Stimulated activated memory B cell treated with anti-CD40 and anti-IgM and Interleukin-4, amounts not matched to agents 10 μg/mL and 1 μg/mL and 100 μg/mL, for 72 hours (primary cell): ENCODE measurements at regions not wholly inside any gene's neighbourhood (a gene's known extent, or its start where the extent isn't known, plus 50 kb on each side); places are given as distances from the start of the nearest gene placed in this dataset.
"Not testable (repeated sequence)": the region's sequence is repeated elsewhere in the genome, so short reads cannot be mapped to it uniquely, and the experiment has no call there.

Experiments
- ATAC-seq: fragments of 150-1000 bp; cut with Tn5 transposase; 2 replicates; pipeline ENCODE4 v1.10.0; 2021
- H3K27ac Mint-ChIP-seq: one replicate; pipeline ENCODE4 v1.8.0; 2022; ENCODE audit warnings: mild to moderate bottlenecking, mixed read lengths
- H3K27me3 Mint-ChIP-seq: one replicate; pipeline ENCODE4 v1.8.0; 2022; ENCODE audit warnings: mixed read lengths
- H3K36me3 Mint-ChIP-seq: one replicate; pipeline ENCODE4 v1.8.0; 2022; ENCODE audit warnings: mixed read lengths
- H3K4me1 Mint-ChIP-seq: one replicate; pipeline ENCODE4 v1.8.0; 2022; ENCODE audit warnings: mixed read lengths
- H3K4me3 Mint-ChIP-seq: one replicate; pipeline ENCODE4 v1.8.0; 2022; ENCODE audit warnings: mild to moderate bottlenecking, moderate library complexity, mixed read lengths
- H3K9me3 Mint-ChIP-seq: one replicate; pipeline ENCODE4 v1.8.0; 2022; ENCODE audit warnings: mixed read lengths

DNA sequence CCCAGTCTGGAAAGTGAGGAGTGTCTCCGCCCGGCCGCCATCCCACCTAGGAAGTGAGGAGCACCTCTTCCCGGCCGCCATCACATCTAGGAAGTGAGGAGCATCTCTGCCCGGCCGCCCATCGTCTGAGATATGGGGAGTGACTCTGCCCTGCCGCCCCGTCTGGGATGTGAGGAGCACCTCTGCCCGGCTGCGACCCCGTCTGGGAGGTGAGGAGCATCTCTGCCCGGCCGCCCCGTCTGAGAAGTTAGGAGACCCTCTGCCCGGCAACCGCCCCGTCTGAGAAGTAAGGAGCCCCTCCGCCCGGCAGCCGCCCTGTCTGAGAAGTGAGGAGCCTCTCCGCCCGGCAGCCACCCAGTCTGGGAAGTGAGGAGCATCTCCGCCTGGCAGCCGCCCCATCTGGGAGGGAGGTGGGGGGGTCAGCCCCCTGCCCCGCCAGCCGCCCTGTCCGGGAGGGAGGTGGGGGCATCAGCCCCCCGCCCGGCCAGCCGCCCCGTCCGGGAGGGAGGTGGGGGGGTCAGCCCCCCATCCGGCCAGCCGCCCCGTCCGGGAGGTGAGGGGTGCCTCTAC, 671.8 kb upstream of the IMPG1 start:
- H3K4me1 Mint-ChIP-seq, H3K27ac Mint-ChIP-seq, H3K36me3 Mint-ChIP-seq, ATAC-seq, H3K27me3 Mint-ChIP-seq, H3K4me3 Mint-ChIP-seq, H3K9me3 Mint-ChIP-seq: not testable (repeated sequence)

DNA sequence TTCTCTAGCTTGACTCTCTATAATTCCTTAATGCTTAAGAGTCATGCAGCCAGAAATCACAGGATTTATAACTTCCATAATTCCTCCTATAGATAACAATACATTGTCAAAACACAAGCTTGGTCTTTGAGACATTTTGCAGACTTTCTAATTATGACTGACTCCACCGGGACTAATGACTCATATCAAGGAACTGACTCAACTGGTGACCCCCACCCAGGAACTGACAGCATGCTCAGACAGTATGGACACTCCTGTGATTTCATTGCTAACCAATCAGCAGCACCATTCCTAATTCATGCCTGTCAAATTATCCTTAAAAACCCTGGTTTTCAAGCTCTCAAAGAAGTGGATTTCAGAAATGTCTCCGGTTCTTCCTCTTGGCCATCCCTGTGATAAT, 670.5 kb upstream of the IMPG1 start:
- no peak overlapping the region for H3K4me3 Mint-ChIP-seq
- H3K27ac Mint-ChIP-seq = no peak overlapping the region
- no peaks in the 10 kb centered on the region for H3K4me1 Mint-ChIP-seq
- ATAC-seq = no peak
- peaks cover 9% of the 10 kb centered on the region for H3K9me3 Mint-ChIP-seq
- no peaks in the 10 kb centered on the region for H3K36me3 Mint-ChIP-seq
- no peaks in the 10 kb centered on the region for H3K27me3 Mint-ChIP-seq

DNA sequence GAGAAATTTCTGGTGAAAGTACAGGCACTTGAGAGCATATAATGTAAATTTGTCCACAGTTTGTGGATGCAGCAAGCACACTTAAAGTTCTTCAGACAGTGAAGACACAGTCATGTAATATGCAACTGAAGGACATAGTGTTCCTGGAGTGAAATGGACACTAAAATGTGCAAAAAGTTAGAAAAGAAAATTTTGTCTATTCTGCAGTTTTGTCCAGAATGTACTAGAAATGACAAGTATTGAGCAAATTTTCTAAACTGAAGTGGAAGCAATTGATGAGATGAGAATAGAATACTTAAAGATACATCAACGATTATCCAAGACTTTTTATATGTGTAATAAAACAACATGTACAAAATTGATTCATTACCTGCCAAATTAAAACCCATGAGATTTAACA, 647.0 kb upstream of the IMPG1 start:
- Mint-ChIP-seq H3K4me3 (no peak overlapping the region), H3K9me3 (peaks cover 16% of the 10 kb centered on the region), H3K4me1 (no peaks in the 10 kb centered on the region), H3K27ac (no peak overlapping the region), H3K27me3 (no peaks in the 10 kb centered on the region), H3K36me3 (no peaks in the 10 kb centered on the region)
- no peak for ATAC-seq

DNA sequence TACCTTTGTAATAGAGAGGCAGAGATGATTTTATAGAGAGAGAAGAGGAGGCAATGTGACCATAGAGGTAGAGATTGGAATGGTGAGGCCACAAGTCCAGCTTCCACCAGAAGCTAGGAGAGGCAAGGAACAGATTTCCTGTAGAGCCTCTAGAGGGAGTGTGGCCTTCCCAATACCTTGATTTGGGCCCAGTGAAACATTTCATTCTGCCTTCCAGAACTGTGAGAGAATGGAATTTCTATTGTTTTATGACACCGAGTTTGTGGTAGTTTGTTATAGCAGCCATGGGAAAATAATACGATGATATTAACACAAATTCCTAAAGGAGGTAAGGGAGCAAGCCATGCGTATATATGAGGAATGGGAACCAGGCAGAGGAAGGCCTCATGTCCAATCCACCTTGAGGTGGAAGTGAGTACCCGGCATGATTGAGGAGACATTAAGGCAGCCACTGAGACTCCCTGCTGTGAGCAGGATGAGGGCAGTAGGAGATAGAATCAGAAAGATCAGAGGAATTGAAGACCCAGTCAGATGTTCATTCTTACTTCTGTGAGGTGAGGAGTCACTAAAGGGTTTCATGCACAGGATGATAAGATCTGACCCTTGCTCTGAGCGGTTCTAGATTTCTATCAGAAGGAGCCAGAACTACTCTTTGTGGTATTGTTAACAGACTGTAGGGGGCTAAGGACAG, 636.3 kb upstream of the IMPG1 start:
- no peak for ATAC-seq
- no peaks in the 10 kb centered on the region for H3K36me3 Mint-ChIP-seq
- no peaks in the 10 kb centered on the region for H3K27me3 Mint-ChIP-seq
- H3K27ac Mint-ChIP-seq = no peak overlapping the region
- H3K4me3 Mint-ChIP-seq = no peak overlapping the region
- H3K9me3 Mint-ChIP-seq = no peaks in the 10 kb centered on the region
- no peaks in the 10 kb centered on the region for H3K4me1 Mint-ChIP-seq

DNA sequence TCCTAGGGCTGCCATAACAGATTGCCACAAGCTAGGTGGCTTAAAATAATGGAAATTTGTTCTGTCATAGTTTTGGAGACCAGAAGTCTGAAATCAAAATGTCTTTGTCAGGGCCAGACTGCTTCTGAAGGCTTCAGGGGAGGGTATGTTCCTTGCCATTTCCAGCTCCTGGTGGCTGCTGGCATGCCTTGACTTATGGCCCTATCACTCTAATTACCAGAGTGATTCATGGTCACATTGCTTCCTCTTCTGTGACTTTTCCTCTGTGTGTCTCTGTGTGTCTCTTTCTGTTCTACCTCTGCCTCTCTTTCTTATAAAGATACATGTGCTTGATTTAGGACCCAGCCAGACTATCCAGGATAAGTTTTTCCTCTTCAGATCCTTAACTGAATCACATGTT, 635.2 kb upstream of the IMPG1 start:
- Mint-ChIP-seq H3K9me3 (peaks cover 1% of the 10 kb centered on the region), H3K4me3 (no peak overlapping the region), H3K36me3 (no peaks in the 10 kb centered on the region), H3K27me3 (no peaks in the 10 kb centered on the region), H3K4me1 (no peaks in the 10 kb centered on the region), H3K27ac (no peak overlapping the region)
- ATAC-seq = no peak

DNA sequence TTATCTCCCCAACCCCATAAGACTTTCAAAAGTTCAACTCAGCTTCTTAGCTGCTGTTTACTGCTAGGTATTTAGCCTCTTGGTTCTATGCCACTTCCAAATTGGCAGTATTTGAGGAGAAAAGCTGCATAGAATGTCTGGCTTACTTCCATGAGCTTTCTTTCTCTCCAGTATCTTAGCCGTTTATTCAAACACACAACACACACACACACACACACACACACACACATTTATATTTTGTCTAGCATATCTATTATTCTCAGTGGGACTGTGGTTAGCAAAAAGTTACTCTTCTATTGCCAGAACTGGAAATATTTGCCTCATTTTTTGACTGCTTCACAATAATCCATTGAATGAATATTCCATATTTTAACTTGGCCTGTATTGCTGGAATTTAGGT, 634.2 kb upstream of the IMPG1 start:
- H3K27ac Mint-ChIP-seq = no peak overlapping the region
- no peak for ATAC-seq
- no peaks in the 10 kb centered on the region for H3K27me3 Mint-ChIP-seq
- peaks cover 3% of the 10 kb centered on the region for H3K9me3 Mint-ChIP-seq
- H3K36me3 Mint-ChIP-seq = no peaks in the 10 kb centered on the region
- no peak overlapping the region for H3K4me3 Mint-ChIP-seq
- H3K4me1 Mint-ChIP-seq = no peaks in the 10 kb centered on the region

DNA sequence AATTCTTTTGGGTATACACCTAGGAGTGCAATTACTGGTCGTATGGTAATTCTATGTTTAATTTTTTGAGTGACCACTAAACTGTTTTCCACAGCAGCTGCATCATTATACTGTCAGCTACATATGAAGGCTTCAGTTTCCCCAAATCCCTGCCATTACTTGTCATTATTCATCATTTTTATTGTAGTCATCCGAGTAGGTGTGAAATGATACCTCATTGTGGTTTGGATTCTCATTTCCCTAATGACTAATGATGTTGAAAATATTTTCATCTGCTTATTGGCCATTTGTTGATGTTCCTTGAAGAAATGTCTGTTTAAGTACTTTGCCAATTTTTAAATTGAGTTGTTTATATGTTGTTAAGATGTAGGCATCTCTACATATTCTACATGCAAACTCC, 633.6 kb upstream of the IMPG1 start:
- H3K27ac Mint-ChIP-seq = no peak overlapping the region
- H3K4me1 Mint-ChIP-seq = no peaks in the 10 kb centered on the region
- H3K36me3 Mint-ChIP-seq = no peaks in the 10 kb centered on the region
- peaks cover 3% of the 10 kb centered on the region for H3K9me3 Mint-ChIP-seq
- ATAC-seq = no peak
- no peaks in the 10 kb centered on the region for H3K27me3 Mint-ChIP-seq
- no peak overlapping the region for H3K4me3 Mint-ChIP-seq

DNA sequence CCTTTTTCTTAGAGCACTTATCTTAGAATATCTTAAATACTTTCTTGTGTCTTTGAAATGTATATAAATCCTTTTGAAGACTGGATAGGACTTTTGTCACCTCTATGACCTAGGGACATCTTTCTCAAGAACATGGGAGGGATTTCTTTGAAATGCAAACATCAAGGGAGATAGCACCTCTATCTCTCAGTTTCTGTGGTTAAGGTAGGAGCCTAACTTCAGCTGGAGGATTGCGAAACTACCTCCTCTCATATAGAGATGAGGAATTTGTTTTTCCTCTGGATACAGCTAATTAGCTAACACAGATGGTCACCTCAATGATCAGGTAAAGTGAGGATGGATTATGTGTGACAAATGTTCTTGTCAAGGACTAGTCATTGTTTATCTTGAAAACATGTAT, 631.3 kb upstream of the IMPG1 start:
- Mint-ChIP-seq H3K27ac (no peak overlapping the region), H3K36me3 (no peaks in the 10 kb centered on the region), H3K4me3 (no peak overlapping the region), H3K4me1 (no peaks in the 10 kb centered on the region), H3K27me3 (no peaks in the 10 kb centered on the region), H3K9me3 (peaks cover 3% of the 10 kb centered on the region)
- no peak for ATAC-seq

DNA sequence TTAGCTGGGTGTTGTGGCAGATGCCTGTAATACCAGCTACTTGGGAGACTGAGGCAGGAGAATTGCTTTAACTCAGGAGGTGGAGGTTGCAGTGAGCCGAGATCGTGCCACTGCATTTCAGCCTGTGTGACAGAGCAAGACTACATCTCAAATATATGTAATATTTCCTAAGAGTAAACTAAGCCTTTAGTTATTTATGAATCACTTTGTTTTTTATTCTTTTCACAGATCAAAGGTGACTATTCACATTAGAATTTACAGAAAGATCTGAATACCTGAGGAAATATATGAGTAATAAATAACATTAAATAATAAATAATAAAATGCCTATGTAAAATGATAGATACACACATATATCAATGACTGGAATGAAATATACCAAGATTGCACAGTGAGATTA, 630.8 kb upstream of the IMPG1 start:
- Mint-ChIP-seq H3K4me1 (no peaks in the 10 kb centered on the region), H3K27ac (no peak overlapping the region), H3K4me3 (no peak overlapping the region), H3K9me3 (peaks cover 3% of the 10 kb centered on the region), H3K27me3 (no peaks in the 10 kb centered on the region), H3K36me3 (no peaks in the 10 kb centered on the region)
- ATAC-seq = no peak

DNA sequence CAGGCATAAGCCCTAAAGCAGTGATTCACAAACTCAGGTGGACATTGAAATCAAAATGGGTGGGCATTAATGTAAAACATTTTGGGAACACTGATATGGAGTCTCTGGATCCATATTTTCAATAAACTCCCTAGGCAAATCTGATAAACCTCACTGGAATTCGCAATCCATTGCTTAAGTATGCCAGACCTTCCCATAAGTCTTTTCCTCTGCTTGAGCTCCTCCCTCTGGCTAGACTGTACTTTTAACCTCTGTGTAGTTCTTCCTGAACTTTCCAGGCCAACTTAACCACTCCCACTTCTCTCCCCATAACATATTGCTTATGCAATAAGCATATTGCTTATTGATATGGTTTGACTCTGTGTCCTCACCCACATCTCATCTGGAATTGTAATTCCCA, 629.7 kb upstream of the IMPG1 start:
- no peak for ATAC-seq
- H3K27ac Mint-ChIP-seq = no peak overlapping the region
- no peaks in the 10 kb centered on the region for H3K27me3 Mint-ChIP-seq

DNA sequence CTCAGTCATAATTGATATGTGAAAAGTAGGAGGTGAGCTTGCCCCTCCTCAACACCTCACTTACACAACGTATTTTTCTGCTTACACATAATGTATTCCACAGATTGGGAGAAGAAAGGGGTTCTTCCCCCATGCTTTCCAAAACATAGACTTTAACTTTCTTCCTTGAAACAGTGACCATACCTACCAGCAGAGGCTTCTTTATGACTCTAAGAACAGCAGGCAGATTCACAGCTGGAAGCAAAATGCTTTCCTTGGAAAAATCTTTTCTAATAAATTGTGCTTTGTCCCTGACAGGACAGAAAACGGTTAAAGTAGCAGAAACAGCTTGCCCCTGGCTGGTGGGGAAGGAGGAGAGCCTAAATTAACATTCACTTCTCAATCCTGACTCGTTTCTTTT, 629.1 kb upstream of the IMPG1 start:
- Mint-ChIP-seq H3K27me3 (no peaks in the 10 kb centered on the region), H3K27ac (no peak overlapping the region), H3K4me1 (no peaks in the 10 kb centered on the region), H3K9me3 (peaks cover 3% of the 10 kb centered on the region), H3K36me3 (no peaks in the 10 kb centered on the region), H3K4me3 (no peak overlapping the region)
- no peak for ATAC-seq

More for the DNA sequence above, 629.7 kb upstream of the IMPG1 start:
- H3K36me3 Mint-ChIP-seq = no peaks in the 10 kb centered on the region
- no peak overlapping the region for H3K4me3 Mint-ChIP-seq
- peaks cover 3% of the 10 kb centered on the region for H3K9me3 Mint-ChIP-seq
- no peaks in the 10 kb centered on the region for H3K4me1 Mint-ChIP-seq

DNA sequence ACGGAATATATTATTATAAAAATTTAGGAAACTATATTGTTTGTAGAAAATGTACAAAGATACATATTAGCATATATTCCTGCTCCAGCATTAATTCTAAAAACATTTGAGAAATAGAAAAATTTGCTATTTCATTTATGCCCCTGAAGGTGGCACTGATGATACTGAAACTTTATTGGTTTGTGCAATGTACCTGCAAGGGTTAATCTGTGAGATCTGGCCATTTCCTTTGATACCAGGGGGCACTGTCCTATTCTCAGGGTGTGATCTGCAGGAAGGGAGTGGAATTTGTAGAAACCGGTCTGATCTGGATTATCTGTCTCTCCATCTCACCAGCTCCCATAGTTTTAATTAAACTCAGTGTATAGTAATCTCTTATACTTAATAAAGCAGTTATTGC, 625.1 kb upstream of the IMPG1 start:
- Mint-ChIP-seq H3K4me3 (no peak overlapping the region), H3K27me3 (no peaks in the 10 kb centered on the region), H3K4me1 (no peaks in the 10 kb centered on the region), H3K36me3 (no peaks in the 10 kb centered on the region), H3K27ac (no peak overlapping the region), H3K9me3 (peaks cover 1% of the 10 kb centered on the region)
- no peak for ATAC-seq

DNA sequence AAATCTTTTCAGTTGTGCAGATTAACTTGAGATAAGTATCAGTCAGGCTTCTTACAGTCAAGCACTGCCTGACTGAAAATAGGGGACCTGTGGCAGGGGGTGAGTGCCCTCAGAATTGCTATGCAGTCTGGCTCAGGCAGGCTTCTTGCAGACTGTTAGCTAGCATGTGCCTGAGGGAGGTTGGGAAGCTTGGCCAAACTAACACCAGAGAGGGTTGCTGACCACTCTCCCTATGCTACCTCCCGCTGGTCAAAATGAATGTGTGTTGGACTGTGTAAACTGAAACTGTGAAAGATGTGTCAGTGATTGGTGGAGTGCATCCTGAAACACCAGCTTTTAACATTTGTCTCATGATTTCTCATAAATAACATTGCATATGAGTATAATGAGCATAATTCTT, 622.3 kb upstream of the IMPG1 start:
- Mint-ChIP-seq H3K4me1 (no peaks in the 10 kb centered on the region), H3K4me3 (no peak overlapping the region), H3K36me3 (no peaks in the 10 kb centered on the region), H3K27me3 (no peaks in the 10 kb centered on the region), H3K27ac (no peak overlapping the region), H3K9me3 (no peaks in the 10 kb centered on the region)
- ATAC-seq = no peak

DNA sequence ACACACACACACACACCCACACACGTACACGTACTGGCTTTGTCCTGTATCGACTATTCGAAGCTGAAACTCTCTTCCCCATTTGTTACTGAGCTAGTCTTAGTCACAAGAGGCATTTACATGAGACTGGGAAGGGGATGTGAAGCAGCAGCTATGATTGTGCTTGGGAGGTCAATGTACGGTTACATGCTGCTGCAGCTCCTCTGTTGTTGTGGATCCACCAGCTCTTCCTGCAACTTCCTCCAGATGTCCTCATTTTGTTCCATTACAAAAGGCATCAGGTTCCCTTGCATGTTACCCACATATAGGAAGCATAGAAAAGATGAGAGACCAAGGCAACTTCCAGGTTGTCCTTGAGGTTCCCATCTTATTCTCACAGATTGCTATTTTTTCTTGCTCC, 612.4 kb upstream of the IMPG1 start:
- no peak for ATAC-seq
- peaks cover 10% of the 10 kb centered on the region for H3K9me3 Mint-ChIP-seq
- H3K4me1 Mint-ChIP-seq = no peaks in the 10 kb centered on the region
- no peaks in the 10 kb centered on the region for H3K27me3 Mint-ChIP-seq
- no peak overlapping the region for H3K4me3 Mint-ChIP-seq
- H3K27ac Mint-ChIP-seq = no peak overlapping the region
- no peaks in the 10 kb centered on the region for H3K36me3 Mint-ChIP-seq

DNA sequence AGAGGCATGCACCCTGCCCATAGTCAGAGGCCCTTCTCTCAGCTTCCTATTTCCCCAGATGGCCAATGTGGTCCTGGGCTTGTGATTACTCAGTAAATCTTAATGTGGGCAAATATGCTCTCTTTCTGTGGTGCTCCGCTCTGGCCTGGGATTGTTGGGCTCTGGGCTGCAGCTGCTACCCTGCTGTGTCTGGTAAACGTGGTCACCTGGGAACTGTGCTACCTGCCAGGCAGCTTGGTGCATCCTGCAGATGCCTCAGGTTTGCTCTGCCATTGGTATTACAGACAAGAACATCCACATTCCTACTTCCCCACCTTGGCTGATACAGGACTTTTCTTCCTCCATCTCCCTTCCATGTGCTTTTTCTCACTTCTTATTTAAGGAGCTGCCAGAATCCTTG, 611.5 kb upstream of the IMPG1 start:
- Mint-ChIP-seq H3K4me3 (no peak overlapping the region), H3K27me3 (no peaks in the 10 kb centered on the region), H3K36me3 (no peaks in the 10 kb centered on the region), H3K4me1 (no peaks in the 10 kb centered on the region), H3K27ac (no peak overlapping the region), H3K9me3 (peaks cover 7% of the 10 kb centered on the region)
- no peak for ATAC-seq

DNA sequence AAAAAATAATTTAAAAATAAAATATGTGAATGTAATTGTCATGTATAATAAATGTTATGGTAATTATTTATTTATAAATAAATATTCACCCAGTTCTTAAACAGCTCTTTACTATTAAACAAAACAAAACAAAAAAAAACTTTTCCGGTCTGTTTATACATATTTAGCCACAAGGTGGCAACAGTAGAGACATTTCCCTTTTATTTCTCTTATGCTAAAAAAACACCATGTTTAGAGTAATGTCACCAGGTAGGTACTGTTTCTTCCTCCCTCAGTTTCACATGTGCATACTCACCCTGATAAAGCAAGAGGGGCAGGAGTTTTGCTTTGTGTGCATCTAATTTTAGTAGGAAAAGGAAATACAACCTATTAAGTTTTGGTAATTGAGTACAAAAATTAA, 610.4 kb upstream of the IMPG1 start:
- H3K4me1 Mint-ChIP-seq = no peaks in the 10 kb centered on the region
- no peaks in the 10 kb centered on the region for H3K27me3 Mint-ChIP-seq
- no peak overlapping the region for H3K4me3 Mint-ChIP-seq
- no peaks in the 10 kb centered on the region for H3K36me3 Mint-ChIP-seq
- H3K9me3 Mint-ChIP-seq = peaks cover 2% of the 10 kb centered on the region
- no peak overlapping the region for H3K27ac Mint-ChIP-seq
- ATAC-seq = no peak

DNA sequence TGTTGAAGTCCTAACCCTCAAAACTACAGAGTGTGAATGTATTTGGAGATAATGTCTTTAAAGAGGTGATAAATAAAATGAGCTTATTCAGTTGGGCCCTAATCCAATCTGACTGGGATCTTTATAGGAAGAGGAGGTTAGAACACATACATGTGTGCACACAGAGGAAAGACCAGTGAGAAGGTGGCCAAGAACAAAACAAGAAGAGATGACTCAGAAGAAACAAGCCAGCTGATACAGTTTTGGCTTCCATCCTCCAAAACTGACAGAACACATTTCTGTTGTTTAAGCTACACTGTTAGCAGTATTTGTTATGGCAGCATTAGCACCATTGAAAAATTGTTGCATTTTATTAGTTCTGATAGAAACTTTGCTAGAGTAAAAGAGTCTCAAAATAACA, 609.3 kb upstream of the IMPG1 start:
- no peaks in the 10 kb centered on the region for H3K27me3 Mint-ChIP-seq

More for the DNA sequence above, 609.3 kb upstream of the IMPG1 start:
- H3K4me1 Mint-ChIP-seq = no peaks in the 10 kb centered on the region
- ATAC-seq = no peak
- no peak overlapping the region for H3K27ac Mint-ChIP-seq
- H3K4me3 Mint-ChIP-seq = no peak overlapping the region
- H3K36me3 Mint-ChIP-seq = no peaks in the 10 kb centered on the region
- peaks cover 2% of the 10 kb centered on the region for H3K9me3 Mint-ChIP-seq
